ENCODE measurements at regions not wholly inside any gene's neighbourhood (a gene's known extent, or its start where the extent isn't known, plus 50 kb on each side); places are given as distances from the start of the nearest gene placed in this dataset.

GRCh38 chr5:127133071-127133470 lies 59.8 kb upstream of the C5orf63 start:
- H3K36me3 ChIP-seq: no peaks in the 10 kb centered on the region
- WGBS, 2 donors: 40 to 64% methylated on average over 3 of the region's 3 CpGs
- TF ChIP-seq POLR2A (IDR thresholded peaks at IDR 0.05) (no peak), POLR2AphosphoS5 (IDR thresholded peaks at IDR 0.05) (no peak), EP300 (IDR thresholded peaks at IDR 0.05) (no peak)
- TF ChIP-seq, protein P1, sequence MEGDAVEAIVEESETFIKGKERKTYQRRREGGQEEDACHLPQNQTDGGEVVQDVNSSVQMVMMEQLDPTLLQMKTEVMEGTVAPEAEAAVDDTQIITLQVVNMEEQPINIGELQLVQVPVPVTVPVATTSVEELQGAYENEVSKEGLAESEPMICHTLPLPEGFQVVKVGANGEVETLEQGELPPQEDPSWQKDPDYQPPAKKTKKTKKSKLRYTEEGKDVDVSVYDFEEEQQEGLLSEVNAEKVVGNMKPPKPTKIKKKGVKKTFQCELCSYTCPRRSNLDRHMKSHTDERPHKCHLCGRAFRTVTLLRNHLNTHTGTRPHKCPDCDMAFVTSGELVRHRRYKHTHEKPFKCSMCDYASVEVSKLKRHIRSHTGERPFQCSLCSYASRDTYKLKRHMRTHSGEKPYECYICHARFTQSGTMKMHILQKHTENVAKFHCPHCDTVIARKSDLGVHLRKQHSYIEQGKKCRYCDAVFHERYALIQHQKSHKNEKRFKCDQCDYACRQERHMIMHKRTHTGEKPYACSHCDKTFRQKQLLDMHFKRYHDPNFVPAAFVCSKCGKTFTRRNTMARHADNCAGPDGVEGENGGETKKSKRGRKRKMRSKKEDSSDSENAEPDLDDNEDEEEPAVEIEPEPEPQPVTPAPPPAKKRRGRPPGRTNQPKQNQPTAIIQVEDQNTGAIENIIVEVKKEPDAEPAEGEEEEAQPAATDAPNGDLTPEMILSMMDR (IDR thresholded peaks at IDR 0.05): no peak
- no peaks in the 10 kb centered on the region for H3K9me3 ChIP-seq
- H3K27ac ChIP-seq: no peak overlapping the region
- no peak overlapping the region for H3K4me3 ChIP-seq
- DNase-seq (no peak), ATAC-seq (ENCODE audit: low FRiP score in 2 of 2) (no peak)
- no peaks in the 10 kb centered on the region for H3K4me1 ChIP-seq
- no peaks in the 10 kb centered on the region for H3K27me3 ChIP-seq

- Histone ChIP-seq H3K27me3 (no peaks in the 10 kb centered on the region), H3K9me3 (no peaks in the 10 kb centered on the region), H3K4me1 (no peaks in the 10 kb centered on the region), H3K36me3 (no peaks in the 10 kb centered on the region), H3K4me3 (no peak overlapping the region), H3K27ac (no peak overlapping the region)
- no peak for TF ChIP-seq POLR2A (IDR thresholded peaks at IDR 0.05)
- no peak for TF ChIP-seq POLR2AphosphoS5 (IDR thresholded peaks at IDR 0.05)
- TF ChIP-seq, protein P1 (IDR thresholded peaks at IDR 0.05): no peak
- no peak for TF ChIP-seq EP300 (IDR thresholded peaks at IDR 0.05)
- WGBS, 2 donors: 46 to 84% methylated on average over 3 of the region's 3 CpGs
- ATAC-seq (ENCODE audit: low FRiP score in 2 of 2) (no peak), DNase-seq (no peak)
These were observed 63.6 kb upstream of the C5orf63 start for GRCh38 chr5:127136908-127137307.

DNA sequence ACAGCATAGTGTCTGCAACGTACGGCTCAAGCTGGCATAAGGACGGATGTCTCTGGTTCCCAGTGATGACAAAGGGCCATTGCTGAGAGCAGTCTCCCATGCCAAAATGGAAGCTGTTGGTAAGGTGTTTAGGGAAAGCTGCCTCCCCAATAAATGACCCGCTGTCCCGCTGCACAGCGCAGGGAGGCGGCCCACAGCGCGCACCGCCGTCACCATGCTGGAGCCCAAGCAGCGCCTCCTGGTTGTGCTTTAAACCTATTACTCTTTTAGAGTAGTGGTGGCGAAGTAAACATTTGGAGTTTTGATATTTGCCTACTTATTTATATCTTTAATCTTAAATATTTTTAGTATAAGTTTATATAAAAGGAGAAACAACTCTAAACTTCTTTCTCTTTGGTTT lies 70.4 kb upstream of the C5orf63 start:
- peak in 1 of 2 donors; percentile 61 for DNase-seq
- WGBS, 2 donors: 88 to 96% methylated on average over 13 of the region's 13 CpGs

GRCh38 chr5:127153031-127153430 lies 79.7 kb upstream of the C5orf63 start:
- no peak overlapping the region for H3K27ac ChIP-seq
- no peaks in the 10 kb centered on the region for H3K27me3 ChIP-seq
- 88 to 97% methylated on average over 2 of the region's 2 CpGs for WGBS, 2 donors
- ATAC-seq (ENCODE audit: low FRiP score in 2 of 2) (no peak), DNase-seq (no peak)
- no peaks in the 10 kb centered on the region for H3K36me3 ChIP-seq
- no peak overlapping the region for H3K4me3 ChIP-seq
- no peaks in the 10 kb centered on the region for H3K4me1 ChIP-seq
- H3K9me3 ChIP-seq: peaks cover 0 to 4% (median 0%) of the 10 kb centered on the region in 4 donors
- TF ChIP-seq, protein P1 (IDR thresholded peaks at IDR 0.05): no peak
- TF ChIP-seq POLR2AphosphoS5 (IDR thresholded peaks at IDR 0.05) (no peak), POLR2A (IDR thresholded peaks at IDR 0.05) (no peak), EP300 (IDR thresholded peaks at IDR 0.05) (no peak)

More for the DNA sequence above, 70.4 kb upstream of the C5orf63 start:
- Histone ChIP-seq H3K4me1 (no peaks in the 10 kb centered on the region), H3K4me3 (no peak overlapping the region), H3K36me3 (no peaks in the 10 kb centered on the region), H3K27ac (no peak overlapping the region), H3K27me3 (no peaks in the 10 kb centered on the region), H3K9me3 (no peaks in the 10 kb centered on the region)
- ATAC-seq (ENCODE audit: low FRiP score in 2 of 2): no peak
- TF ChIP-seq, protein P1 (IDR thresholded peaks at IDR 0.05): no peak
- TF ChIP-seq EP300 (IDR thresholded peaks at IDR 0.05) (no peak), POLR2AphosphoS5 (IDR thresholded peaks at IDR 0.05) (no peak), POLR2A (IDR thresholded peaks at IDR 0.05) (no peak)

DNA sequence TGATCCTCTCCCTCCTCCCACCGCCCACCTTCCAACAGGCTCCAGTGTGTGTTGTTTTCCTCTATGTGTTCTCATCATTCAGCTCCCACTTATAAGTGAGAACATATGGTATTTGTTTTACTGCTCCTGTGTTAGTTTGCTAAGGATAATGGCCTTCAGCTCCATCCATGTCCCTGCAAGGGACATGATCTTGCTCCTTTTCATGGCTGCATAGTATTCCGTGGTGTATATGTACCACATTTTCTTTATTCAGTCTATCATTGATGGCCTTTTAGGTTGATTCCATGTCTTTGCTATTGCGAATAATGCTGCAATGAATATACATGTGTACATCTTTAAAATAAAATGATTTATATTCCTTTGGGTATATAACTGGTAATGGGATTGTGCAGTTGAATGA lies 80.2 kb upstream of the C5orf63 start:
- 97 to 99% methylated on average over 3 of the region's 3 CpGs for WGBS, 2 donors
- TF ChIP-seq, protein P1 (IDR thresholded peaks at IDR 0.05): no peak
- TF ChIP-seq EP300 (IDR thresholded peaks at IDR 0.05): no peak
- TF ChIP-seq POLR2A (IDR thresholded peaks at IDR 0.05): no peak
- TF ChIP-seq POLR2AphosphoS5 (IDR thresholded peaks at IDR 0.05): no peak
- no peak for ATAC-seq (ENCODE audit: low FRiP score in 2 of 2)
- Histone ChIP-seq H3K4me1 (no peaks in the 10 kb centered on the region), H3K4me3 (no peak overlapping the region), H3K27ac (no peak overlapping the region), H3K27me3 (no peaks in the 10 kb centered on the region), H3K36me3 (no peaks in the 10 kb centered on the region), H3K9me3 (peaks cover 0 to 4% (median 0%) of the 10 kb centered on the region in 4 donors)
- no peak for DNase-seq

Measured in upper lobe of left lung (tissue), 6 donors.